ENCODE measurements at regions not wholly inside any gene's neighbourhood (a gene's known extent, or its start where the extent isn't known, plus 50 kb on each side); places are given as distances from the start of the nearest gene placed in this dataset.

DNA sequence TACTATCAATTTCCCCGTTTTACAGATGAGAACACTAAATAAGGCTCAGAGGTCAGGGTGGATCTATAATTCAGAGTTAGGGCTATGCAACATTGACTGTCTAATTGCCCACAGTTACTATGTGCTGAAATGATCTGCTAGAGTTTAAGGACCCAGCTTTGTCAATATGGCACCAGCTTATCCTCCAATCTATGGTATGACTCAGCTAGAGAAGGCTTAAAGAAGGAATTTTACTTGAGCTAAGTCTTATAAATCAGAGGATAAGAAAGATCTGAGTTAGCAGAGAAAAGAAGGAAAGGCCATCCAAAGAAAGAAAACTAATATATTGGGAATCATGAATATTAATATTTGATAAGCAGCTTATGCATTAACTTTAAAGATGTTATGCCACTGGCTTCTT, 78.1 kb downstream of the ASB9 start:
- intact Hi-C loops (cut with DNase I) = no loop called here

DNA sequence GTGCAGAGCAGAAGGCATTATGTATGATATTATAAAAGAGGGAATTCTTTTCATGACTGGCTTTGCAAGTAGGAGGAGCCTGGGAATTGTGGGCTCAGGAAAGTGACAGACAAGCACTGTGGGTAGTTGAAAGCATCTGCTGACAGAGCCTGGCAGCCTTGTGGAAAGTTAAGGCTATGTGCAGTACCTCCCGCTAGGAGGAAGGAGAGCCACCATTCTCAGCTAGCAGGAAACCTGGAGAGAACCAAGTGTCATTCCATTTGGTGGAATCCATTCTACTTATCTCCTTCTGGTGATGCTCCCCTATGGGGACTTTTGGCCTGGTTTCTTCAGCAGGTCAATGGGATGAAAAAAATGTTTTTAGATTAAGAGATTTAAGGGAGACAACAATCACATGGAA, 81.8 kb downstream of the ASB9 start:
- H3K9me3 ChIP-seq (replicated peaks in 1 of 3) = no peaks in the 10 kb centered on the region
- H3K4me3 ChIP-seq = no peak overlapping the region
- DNase-seq = no peak
- H3K27ac ChIP-seq = no peak overlapping the region
- H3K27me3 ChIP-seq = no peaks in the 10 kb centered on the region
- no peaks in the 10 kb centered on the region for H3K36me3 ChIP-seq (replicated peaks in 1 of 2)
- intact Hi-C loops (cut with DNase I) = no loop called here
- no peak for TF ChIP-seq POLR2A (IDR thresholded peaks at IDR 0.05)
- H3K4me1 ChIP-seq (replicated peaks in 1 of 2) = no peaks in the 10 kb centered on the region
- 75 to 90% (median 87%) methylated on average over 1 of the region's 1 CpG for WGBS, 4 donors

More for the DNA sequence above, 78.1 kb downstream of the ASB9 start:
- Histone ChIP-seq H3K4me1 (replicated peaks in 1 of 2) (no peaks in the 10 kb centered on the region), H3K9me3 (replicated peaks in 1 of 3) (no peaks in the 10 kb centered on the region), H3K36me3 (replicated peaks in 1 of 2) (no peaks in the 10 kb centered on the region), H3K27ac (no peak overlapping the region), H3K4me3 (no peak overlapping the region), H3K27me3 (peaks cover 3% of the 10 kb centered on the region)
- TF ChIP-seq, protein P1, sequence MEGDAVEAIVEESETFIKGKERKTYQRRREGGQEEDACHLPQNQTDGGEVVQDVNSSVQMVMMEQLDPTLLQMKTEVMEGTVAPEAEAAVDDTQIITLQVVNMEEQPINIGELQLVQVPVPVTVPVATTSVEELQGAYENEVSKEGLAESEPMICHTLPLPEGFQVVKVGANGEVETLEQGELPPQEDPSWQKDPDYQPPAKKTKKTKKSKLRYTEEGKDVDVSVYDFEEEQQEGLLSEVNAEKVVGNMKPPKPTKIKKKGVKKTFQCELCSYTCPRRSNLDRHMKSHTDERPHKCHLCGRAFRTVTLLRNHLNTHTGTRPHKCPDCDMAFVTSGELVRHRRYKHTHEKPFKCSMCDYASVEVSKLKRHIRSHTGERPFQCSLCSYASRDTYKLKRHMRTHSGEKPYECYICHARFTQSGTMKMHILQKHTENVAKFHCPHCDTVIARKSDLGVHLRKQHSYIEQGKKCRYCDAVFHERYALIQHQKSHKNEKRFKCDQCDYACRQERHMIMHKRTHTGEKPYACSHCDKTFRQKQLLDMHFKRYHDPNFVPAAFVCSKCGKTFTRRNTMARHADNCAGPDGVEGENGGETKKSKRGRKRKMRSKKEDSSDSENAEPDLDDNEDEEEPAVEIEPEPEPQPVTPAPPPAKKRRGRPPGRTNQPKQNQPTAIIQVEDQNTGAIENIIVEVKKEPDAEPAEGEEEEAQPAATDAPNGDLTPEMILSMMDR (IDR thresholded peaks at IDR 0.05) = no peak
- no peak for TF ChIP-seq POLR2A (IDR thresholded peaks at IDR 0.05)
- WGBS, 4 donors = 31 to 76% (median 71%) methylated on average over 1 of the region's 1 CpG
- no peak for DNase-seq

GRCh38 chrX:15177316-15177715, 92.6 kb downstream of the ASB9 start:
- H3K4me1 ChIP-seq (replicated peaks in 1 of 2) = no peaks in the 10 kb centered on the region
- no peak overlapping the region for H3K4me3 ChIP-seq
- H3K9me3 ChIP-seq (replicated peaks in 1 of 3) = no peaks in the 10 kb centered on the region
- peaks cover 4% of the 10 kb centered on the region for H3K27me3 ChIP-seq
- WGBS, 4 donors = 67 to 85% (median 76%) methylated on average over 3 of the region's 3 CpGs
- no peak for DNase-seq
- H3K36me3 ChIP-seq (replicated peaks in 1 of 2) = no peaks in the 10 kb centered on the region
- intact Hi-C loops (cut with DNase I) = no loop called here
- TF ChIP-seq POLR2A (IDR thresholded peaks at IDR 0.05) = no peak
- TF ChIP-seq, protein P1 (IDR thresholded peaks at IDR 0.05) = no peak
- H3K27ac ChIP-seq = no peak overlapping the region

GRCh38 chrX:15173411-15173810, 96.5 kb downstream of the ASB9 start:
- no peaks in the 10 kb centered on the region for H3K4me1 ChIP-seq (replicated peaks in 1 of 2)
- 63 to 79% (median 66%) methylated on average over 5 of the region's 5 CpGs for WGBS, 4 donors
- no peaks in the 10 kb centered on the region for H3K9me3 ChIP-seq (replicated peaks in 1 of 3)
- no peak for TF ChIP-seq POLR2A (IDR thresholded peaks at IDR 0.05)
- TF ChIP-seq, protein P1 (IDR thresholded peaks at IDR 0.05) = no peak
- intact Hi-C loops (cut with DNase I) = no loop called here
- no peak for DNase-seq
- H3K27ac ChIP-seq = no peak overlapping the region
- no peak overlapping the region for H3K4me3 ChIP-seq
- H3K27me3 ChIP-seq = peaks cover 10% of the 10 kb centered on the region
- no peaks in the 10 kb centered on the region for H3K36me3 ChIP-seq (replicated peaks in 1 of 2)

DNA sequence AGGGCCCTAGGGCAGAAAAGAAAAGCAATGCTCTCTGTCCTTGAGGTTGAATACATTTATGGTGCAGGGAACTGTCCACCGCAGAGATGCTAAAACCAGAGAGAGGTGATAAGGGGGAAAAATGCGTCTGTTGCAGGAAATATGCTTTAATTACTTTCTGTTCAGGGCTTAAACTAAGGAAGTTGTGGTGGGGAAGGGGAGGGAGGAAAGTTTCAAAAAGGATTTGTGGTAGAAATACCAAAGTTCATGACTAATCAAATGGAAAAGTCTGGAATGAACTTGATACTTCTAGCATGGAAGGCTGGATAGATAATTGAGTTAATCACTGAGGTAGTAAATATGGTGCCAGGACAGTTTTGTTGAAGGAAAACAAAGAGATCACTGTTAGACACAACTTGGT, 99.0 kb downstream of the ASB9 start:
- no peaks in the 10 kb centered on the region for H3K36me3 ChIP-seq (replicated peaks in 1 of 2)
- H3K27me3 ChIP-seq = peaks cover 9% of the 10 kb centered on the region
- H3K4me3 ChIP-seq = no peak overlapping the region
- intact Hi-C loops (cut with DNase I) = no loop called here
- H3K4me1 ChIP-seq (replicated peaks in 1 of 2) = no peaks in the 10 kb centered on the region
- no peak for DNase-seq
- no peak for TF ChIP-seq POLR2A (IDR thresholded peaks at IDR 0.05)
- TF ChIP-seq, protein P1 (IDR thresholded peaks at IDR 0.05) = no peak
- 31 to 41% (median 35%) methylated on average over 2 of the region's 2 CpGs for WGBS, 4 donors
- H3K9me3 ChIP-seq (replicated peaks in 1 of 3) = no peaks in the 10 kb centered on the region
- H3K27ac ChIP-seq = no peak overlapping the region

Measured in adrenal gland (tissue), 9 donors.